HG03025 (cell line): ENCODE measurements at regions not wholly inside any gene's neighbourhood (a gene's known extent, or its start where the extent isn't known, plus 50 kb on each side); places are given as distances from the start of the nearest gene placed in this dataset.

Experiments used
- ATAC-seq: cut with Tn5 transposase; IDR thresholded peaks from one replicate; pipeline ENCODE4 v1.9.1; 2021; ENCODE audit warnings: mild to moderate bottlenecking, moderate library complexity; ENCODE audit not compliant: unreplicated experiment, low FRiP score

- no peak for ATAC-seq
Measured at GRCh38 chr5:103356350-103357091, 98.0 kb downstream of the MACIR start.

DNA sequence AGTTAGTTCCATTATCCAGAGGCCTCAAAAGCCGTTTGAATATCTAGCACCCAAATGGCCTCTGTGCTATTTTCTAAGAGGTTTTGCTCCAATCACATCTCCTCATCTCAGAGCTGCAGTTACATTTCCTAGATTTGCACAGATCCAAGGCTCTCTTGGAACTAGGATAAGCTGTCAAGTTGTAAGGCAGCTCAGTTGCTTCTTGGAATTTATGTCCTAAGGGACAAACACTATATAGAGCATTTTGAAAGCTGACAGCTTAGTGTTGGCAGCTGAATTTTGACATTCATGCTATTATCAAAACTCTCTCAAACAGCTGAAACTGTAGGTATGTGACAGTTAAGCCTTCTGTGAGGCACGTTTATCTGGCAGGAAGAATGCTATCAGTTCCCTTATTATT lies 97.0 kb downstream of the MACIR start:
- ATAC-seq = no peak

DNA sequence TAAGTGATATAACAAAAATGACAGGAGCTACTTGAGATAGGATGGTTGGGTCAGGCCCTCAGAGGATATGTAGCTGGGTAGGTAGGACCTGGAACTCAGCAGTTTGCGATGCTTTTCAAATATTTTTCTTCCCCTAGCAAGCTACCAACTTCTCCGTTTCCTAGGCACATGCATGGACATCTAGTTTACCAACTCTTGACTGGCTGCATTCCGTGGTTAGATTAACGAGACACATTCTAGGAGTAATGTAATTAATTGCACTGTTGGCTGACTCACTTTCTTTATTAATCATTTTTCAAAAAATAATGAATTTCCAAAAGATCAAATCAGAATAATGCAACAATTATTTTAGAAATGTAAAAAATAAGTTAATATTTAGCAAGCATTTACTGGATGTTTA lies 95.9 kb downstream of the MACIR start:
- no peak for ATAC-seq

DNA sequence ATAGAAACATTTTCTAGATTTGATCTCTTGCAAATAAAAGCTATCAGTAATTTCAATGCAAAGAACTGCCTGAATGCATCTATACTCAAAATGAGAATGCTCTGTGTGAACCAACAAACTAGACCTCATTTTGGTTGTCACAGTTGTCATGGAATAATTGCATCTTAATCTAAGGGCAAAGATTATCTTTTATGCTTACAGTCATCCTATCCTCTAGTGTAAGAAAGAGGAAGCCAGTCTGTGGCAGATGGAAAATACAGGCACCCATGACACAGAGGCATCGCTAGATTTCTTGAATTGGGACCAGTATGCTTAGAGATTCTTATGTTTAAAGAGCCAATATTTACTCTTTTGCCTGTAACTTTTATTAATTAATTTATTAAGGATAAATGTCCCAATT lies 95.0 kb downstream of the MACIR start:
- ATAC-seq = no peak

DNA sequence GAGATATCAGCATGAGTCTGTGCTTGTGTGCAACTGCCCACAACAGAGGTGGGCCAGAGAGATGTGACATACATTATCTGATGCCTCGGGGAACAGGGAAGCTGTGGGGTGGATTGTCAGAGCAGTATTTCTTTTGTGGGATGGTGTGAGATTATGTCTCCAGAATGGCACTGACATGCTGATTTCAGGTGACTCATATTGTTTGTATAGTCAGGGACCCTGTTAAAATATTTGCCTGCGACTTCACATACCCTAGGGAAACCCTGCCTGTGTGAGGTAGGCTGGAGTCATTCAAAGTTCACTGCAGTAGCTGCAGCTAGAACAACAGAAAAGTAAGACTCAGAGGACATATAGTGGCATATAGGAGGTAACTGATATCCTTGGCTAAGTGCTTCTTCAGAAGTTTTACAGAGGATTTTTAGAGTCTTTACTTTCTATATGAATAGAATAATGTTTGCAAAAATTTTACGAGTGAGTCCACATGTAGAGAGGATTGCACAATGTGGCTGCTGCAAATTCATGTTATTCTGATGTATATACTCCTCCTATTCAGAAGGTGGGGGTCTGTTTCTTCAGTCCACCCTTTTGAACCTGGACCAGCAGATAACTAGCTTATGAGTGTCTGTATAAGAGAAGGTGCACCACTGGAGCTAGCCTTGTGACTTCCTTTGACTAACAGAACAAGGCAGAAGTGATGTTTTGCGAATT lies 89.3 kb downstream of the MACIR start:
- ATAC-seq = no peak

DNA sequence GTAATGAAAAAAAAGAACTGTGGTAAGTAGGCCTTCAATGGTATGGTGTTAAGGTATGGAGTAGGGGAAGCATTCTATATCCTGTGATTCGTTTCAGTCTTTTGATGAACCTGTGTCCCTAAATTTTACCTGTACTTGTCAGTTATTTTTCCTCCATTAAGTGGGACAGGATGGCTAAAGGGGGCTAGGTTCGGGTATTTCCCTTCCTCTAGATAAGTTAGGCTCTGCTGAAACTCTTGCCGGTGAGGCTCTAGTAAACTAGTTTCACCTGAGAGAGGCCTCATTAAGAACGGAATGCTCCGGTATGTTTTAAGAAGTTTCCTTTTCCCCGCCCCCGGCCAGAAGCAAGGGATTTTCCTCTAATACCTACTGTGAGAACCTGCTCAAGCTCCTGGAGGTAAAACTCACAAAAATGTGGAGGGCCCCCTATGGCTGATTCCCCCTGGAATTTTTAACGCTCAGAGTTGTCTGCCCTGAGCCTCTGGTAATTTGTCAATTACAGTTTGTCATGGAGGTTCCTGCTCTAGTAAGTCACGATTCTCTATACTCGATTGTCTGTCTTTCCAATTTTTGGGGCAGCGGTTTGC lies 87.7 kb downstream of the MACIR start:
- ATAC-seq = no peak

- ATAC-seq = no peak
Measured at GRCh38 chr5:103345461-103345860, 86.9 kb downstream of the MACIR start.

DNA sequence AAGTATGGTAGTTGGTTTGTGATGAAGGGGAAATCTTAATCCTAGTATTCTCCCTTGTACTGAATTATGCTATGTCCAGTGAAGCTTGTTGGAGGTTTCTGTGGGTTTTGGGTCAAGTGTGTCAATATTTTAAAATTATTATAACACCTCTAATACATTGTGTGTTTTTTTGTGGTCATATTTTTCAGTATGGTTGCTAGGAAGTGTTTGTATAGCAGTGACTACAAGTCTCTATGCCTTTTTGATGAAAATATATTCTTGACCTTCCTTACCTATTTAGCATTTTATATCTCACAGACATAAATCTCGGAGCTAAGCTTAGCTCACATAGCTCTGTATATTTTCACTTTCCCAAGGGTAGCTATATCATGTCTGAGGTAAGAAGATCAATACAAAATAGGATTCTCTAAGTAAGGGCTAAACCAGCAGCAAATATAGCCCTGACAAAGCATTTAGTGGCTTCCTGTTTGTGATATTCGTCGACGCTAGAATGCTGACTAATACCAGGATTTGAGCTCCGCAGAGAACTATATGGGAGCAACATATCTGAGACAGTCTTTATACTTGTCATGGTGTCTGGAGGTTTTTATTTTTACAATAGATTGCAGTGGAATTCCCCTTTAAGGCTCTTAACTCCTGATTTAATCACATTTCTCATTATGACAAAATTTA lies 82.3 kb downstream of the MACIR start:
- peak; percentile 99 for ATAC-seq

GRCh38 chr5:103340132-103340531 lies 81.6 kb downstream of the MACIR start:
- no peak for ATAC-seq

GRCh38 chr5:103336941-103337340 lies 78.4 kb downstream of the MACIR start:
- no peak for ATAC-seq

DNA sequence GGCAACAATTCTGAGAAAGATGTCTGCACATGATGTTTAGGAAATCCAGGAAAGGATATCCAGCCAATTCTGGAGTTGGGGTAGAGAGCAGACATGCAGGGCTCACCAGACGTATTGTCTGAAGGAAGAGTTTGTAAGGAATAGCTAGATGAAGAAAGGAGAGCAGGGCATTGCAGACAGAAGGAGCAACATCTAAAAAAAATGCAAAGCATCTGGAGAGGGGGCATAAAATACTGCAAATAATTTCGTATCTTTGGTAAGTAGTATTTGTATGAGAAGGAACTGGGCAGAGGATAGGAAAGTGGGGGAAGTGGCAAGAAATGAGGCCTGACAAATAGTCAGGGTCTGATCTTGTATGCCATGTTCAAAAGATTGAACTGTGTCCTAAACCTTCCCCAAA lies 74.8 kb downstream of the MACIR start:
- ATAC-seq = no peak

- no peak for ATAC-seq
Measured at GRCh38 chr5:103330875-103331274, 72.3 kb downstream of the MACIR start.
